RWPE2 (cell line): ENCODE measurements at regions not wholly inside any gene's neighbourhood (a gene's known extent, or its start where the extent isn't known, plus 50 kb on each side); places are given as distances from the start of the nearest gene placed in this dataset.

Source experiments
- ATAC-seq: fragments of 200-7000 bp; cut with Tn5 transposase; 3 replicates; pipeline ENCODE4 v1.9.1; 2021; ENCODE audit warnings: low read depth
- DNase-seq: peaks from one replicate; pipeline ENCODE4 v3.0.0-alpha.2; 2020; ENCODE audit warnings: low spot score
- H3K27ac ChIP-seq: fragments of 450-650 bp; 2 replicates; pipeline ENCODE4 v1.5.1; 2017; ENCODE audit warnings: mild to moderate bottlenecking; ENCODE audit not compliant: poor library complexity, severe bottlenecking
- H3K27me3 ChIP-seq: fragments of 250-450 bp; sonication (Bioruptor Pico); 2 replicates; pipeline ENCODE4 v1.5.1; 2021; ENCODE audit warnings: mild to moderate bottlenecking, moderate library complexity; ENCODE audit not compliant: insufficient read depth, poor library complexity, severe bottlenecking
- H3K36me3 ChIP-seq: fragments of 250-450 bp; sonication (Bioruptor Pico); 2 replicates; pipeline ENCODE4 v1.5.1; 2020; ENCODE audit warnings: low read depth, mild to moderate bottlenecking, moderate library complexity
- H3K4me1 ChIP-seq: fragments of 250-450 bp; sonication (Bioruptor Pico); 2 replicates; pipeline ENCODE4 v1.5.1; 2021; ENCODE audit warnings: mild to moderate bottlenecking, moderate library complexity; ENCODE audit not compliant: insufficient read depth, poor library complexity, severe bottlenecking
- H3K4me3 ChIP-seq: fragments of 250-450 bp; sonication (Bioruptor Pico); 2 replicates; pipeline ENCODE4 v1.5.1; 2021; ENCODE audit warnings: mild to moderate bottlenecking, moderate library complexity; ENCODE audit not compliant: severe bottlenecking
- H3K9me3 ChIP-seq: fragments of 250-450 bp; sonication (Bioruptor Pico); 2 replicates; pipeline ENCODE4 v1.5.1; 2021; ENCODE audit warnings: mild to moderate bottlenecking, moderate library complexity; ENCODE audit not compliant: severe bottlenecking
- CTCF ChIP-seq: fragments of 450-650 bp; IDR thresholded peaks from one replicate; pipeline ENCODE4 v1.5.1; 2017; ENCODE audit warnings: mild to moderate bottlenecking, moderate library complexity; ENCODE audit not compliant: poor library complexity, severe bottlenecking

GRCh38 chr3:127384717-127385539 is 97.1 kb upstream of the PRR20G start:
- no peak for TF ChIP-seq CTCF
- H3K27ac ChIP-seq = no peak overlapping the region
- peaks cover 3% of the 10 kb centered on the region for H3K9me3 ChIP-seq
- ATAC-seq (no peak), DNase-seq (no peak)
- no peak overlapping the region for H3K4me3 ChIP-seq
- no peaks in the 10 kb centered on the region for H3K36me3 ChIP-seq
- peaks cover 3% of the 10 kb centered on the region for H3K27me3 ChIP-seq
- H3K4me1 ChIP-seq = no peaks in the 10 kb centered on the region

DNA sequence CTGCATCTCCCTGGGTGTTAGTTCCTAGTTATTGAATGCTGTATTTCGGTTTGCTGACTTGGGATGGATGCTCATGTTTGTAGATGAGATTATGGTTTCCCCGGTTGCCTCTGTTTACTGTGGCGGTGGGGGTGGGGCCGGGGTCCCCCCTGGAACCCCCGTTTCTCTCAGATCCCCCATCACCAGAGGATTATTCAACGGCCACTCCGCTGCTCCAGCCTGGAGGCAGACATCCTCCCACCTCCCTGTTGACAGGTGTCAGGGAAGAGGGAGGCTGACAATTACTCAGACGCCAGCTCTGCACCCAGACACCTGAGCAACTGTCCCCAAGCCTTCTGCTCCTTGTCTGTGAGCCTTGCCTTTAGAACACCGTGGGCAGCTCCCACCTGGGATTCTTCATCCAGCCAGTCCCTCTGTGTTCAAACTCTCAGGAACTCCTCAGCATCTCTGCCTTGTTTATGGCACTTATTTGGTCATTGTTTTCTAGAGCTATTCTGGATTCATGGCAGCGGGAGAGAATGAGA is 95.9 kb upstream of the PRR20G start:
- H3K27ac ChIP-seq = no peak overlapping the region
- no peak for TF ChIP-seq CTCF
- no peaks in the 10 kb centered on the region for H3K4me1 ChIP-seq
- ATAC-seq = no peak
- H3K27me3 ChIP-seq = peaks cover 3% of the 10 kb centered on the region
- peaks cover 3% of the 10 kb centered on the region for H3K9me3 ChIP-seq
- H3K4me3 ChIP-seq = no peak overlapping the region
- DNase-seq = no peak
- H3K36me3 ChIP-seq = no peaks in the 10 kb centered on the region

- ATAC-seq (no peak), DNase-seq (no peak)
- TF ChIP-seq CTCF = no peak
- no peak overlapping the region for H3K27ac ChIP-seq
- H3K4me3 ChIP-seq = no peak overlapping the region
- H3K36me3 ChIP-seq = no peaks in the 10 kb centered on the region
- H3K4me1 ChIP-seq = no peaks in the 10 kb centered on the region
- peaks cover 3% of the 10 kb centered on the region for H3K9me3 ChIP-seq
- H3K27me3 ChIP-seq = peaks cover 3% of the 10 kb centered on the region
These were observed 90.2 kb upstream of the PRR20G start for GRCh38 chr3:127377801-127378655.

- TF ChIP-seq CTCF = no peak
- ATAC-seq = no peak
- no peaks in the 10 kb centered on the region for H3K9me3 ChIP-seq
- no peaks in the 10 kb centered on the region for H3K4me1 ChIP-seq
- H3K4me3 ChIP-seq = no peak overlapping the region
- H3K27ac ChIP-seq = no peak overlapping the region
- H3K36me3 ChIP-seq = no peaks in the 10 kb centered on the region
- H3K27me3 ChIP-seq = no peaks in the 10 kb centered on the region
- no peak for DNase-seq
These were observed 87.5 kb upstream of the PRR20G start for GRCh38 chr3:127375151-127375930.
